ENCODE measurements at regions not wholly inside any gene's neighbourhood (a gene's known extent, or its start where the extent isn't known, plus 50 kb on each side); places are given as distances from the start of the nearest gene placed in this dataset.
"Not testable (repeated sequence)": the region's sequence is repeated elsewhere in the genome, so short reads cannot be mapped to it uniquely, and the experiment has no call there.

DNA sequence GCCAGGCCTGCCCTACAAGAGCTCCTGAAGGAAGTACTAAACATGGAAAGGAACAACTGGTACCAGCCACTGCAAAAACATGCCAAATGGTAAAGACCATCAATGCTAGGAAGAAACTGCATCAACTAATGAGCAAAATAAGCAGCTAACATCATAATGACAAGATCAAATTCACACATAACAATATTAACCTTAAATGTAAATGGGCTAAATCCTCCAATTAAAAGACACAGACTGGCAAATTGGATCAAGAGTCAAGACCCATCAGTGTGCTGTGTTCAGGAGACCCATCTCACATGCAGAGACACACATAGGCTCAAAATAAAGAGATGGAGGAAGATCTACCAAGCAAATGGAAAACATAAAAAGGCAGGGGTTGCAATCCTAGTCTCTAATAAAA, 119.0 kb upstream of the CARMIL1 start:
- DNase-seq (ENCODE audit: low spot score), result not testable (repeated sequence)

DNA sequence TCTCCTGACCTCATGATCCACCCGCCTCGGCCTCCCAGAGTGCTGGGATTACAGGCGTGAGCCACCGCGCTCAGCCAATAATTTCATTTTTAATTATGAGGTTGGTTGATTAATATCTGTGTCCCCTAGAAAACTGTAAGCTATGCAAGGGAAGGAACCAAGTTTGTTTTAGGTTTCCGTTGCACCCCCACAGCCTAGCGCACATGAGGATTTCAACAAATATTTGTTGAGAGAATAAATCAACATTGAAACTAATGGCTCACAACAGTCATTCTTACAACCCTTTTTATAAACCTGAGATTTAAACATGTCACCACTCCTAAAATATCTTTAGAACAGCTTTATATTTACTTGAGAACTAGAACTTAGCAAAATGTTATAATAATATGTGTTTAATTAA, 114.0 kb upstream of the CARMIL1 start:
- DNase-seq (ENCODE audit: low spot score), result no peak

DNA sequence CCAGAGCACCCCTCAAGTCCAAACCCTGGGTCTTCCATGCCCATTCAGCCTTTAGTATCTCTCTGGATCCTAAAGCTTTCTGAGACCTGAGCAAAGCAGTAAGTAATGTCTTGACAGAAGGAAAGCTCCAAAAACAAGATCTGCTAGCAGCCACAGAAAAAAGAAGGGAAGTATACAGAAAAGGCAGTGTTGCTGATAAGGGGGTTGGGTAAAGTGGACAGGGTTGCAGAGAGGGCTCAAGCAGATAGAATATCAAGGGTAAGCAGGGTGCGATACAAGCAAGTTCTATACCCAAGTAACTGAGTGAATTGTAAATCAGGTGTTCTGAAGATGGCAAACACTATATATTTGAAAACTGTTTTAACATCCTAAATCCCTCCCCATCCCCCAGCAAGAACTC, 113.4 kb upstream of the CARMIL1 start:
- no peak for DNase-seq (ENCODE audit: low spot score)

DNA sequence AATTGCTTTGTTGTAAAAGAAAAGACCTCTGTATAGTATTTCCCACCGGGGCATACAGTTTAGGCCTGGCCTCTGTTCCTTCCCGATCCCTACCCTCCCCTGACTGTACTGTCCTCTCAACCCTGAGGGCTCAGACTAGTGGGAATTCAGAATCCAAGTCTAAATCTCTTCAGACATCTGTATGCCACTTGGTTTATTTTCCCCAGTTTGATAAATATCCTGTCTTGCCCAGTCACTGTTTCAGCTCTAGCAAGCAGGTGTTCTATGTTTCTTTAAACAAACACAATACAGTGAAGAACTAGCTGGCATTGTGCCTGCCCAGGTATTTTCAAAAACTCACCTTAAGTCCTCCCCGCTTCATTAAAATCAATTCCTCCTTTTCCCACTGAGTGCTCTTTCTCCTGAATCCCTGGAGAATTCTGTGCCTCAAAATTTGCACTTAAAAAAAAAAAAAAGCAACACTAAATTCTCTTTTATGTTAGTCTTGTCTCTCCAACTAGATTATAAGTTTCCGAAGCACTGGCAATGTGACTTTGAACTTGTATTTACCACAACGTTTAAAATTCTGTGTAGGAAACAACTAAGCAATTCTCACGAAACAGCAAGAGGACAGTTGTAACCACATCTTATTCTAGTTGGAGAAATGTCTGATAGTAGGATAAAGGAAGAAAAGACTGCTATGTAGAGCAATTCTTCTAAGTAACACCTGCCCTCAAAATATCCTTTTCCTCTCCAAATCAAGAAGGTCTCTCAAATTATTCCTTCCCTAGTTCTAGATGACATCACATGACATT, 112.0 kb upstream of the CARMIL1 start:
- no peak for DNase-seq (ENCODE audit: low spot score)

DNA sequence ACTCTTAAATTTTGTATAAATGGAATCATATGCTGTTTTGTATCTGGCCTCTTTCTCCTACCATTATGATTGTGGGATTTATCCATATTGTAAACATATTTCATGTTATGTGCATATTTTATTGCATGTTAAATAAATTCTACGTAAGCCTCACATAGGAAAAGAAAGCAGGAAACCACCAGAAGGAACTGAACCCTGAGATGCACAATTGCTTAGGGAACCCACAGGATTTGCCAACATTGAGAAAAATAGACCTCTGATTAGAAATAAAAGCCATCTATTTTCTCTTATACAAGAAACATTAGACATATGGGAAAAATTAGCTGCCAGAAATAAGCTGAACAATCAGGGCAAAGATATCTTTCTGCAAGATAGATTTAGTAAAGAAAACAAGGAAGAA, 111.2 kb upstream of the CARMIL1 start:
- DNase-seq (ENCODE audit: low spot score), result no peak

DNA sequence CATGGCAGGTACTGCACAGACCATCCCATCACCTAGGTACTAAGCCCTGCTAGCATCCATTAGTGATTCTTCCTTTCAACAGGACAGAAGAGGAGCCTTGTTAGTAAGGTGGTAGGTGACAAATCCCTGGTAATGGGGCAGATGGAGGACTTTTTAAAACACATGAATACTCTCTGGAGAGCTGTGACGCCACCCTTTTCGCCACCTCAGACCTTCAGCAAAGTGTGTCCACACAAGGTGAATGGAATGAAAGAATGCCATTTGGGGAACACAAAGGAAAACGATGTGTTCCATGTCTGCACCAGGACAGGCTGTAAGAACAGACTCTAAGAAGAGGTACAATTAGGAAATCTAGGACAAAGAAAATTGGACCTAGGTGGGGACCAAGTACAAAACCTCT, 110.5 kb upstream of the CARMIL1 start:
- DNase-seq (ENCODE audit: low spot score), result no peak

DNA sequence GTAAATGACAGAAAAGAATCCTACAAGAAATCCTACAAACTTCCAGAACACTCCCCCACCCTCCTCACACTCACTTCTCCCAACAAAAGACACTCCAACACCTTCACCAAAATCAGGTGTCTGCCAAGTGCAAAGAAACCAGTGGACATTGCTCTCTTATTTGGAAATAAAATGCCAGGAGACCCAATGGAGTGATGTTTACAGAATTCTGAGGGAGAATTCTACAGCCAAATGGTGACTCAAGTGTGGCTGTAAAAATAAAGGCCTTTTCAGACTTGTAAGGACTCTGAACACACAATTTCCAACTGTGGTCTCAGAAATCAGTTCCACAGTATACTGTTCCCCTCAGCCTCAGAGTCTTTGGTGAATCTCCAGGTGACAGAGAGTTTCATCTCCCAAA, 109.6 kb upstream of the CARMIL1 start:
- DNase-seq (ENCODE audit: low spot score), result no peak

DNA sequence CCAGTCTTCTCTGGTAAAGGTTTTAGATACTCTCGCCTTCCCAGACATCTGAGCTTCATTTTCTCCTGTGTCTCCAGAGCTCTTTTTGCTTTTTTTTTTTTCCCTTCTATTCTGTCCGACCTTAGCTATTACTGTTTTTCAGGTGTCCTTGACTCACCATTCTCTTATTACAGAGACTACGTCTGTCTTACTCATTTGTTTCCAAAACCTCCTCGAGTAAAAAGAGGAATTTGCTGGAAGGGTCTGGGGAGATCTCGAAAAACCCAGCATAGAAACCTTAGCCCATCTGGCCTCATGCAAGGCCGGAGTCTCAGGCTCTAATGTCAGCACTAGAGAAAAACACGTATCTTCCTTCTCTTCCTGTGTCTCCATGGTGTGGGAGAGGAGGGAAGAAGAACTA, 109.2 kb upstream of the CARMIL1 start:
- DNase-seq (ENCODE audit: low spot score), result no peak

DNA sequence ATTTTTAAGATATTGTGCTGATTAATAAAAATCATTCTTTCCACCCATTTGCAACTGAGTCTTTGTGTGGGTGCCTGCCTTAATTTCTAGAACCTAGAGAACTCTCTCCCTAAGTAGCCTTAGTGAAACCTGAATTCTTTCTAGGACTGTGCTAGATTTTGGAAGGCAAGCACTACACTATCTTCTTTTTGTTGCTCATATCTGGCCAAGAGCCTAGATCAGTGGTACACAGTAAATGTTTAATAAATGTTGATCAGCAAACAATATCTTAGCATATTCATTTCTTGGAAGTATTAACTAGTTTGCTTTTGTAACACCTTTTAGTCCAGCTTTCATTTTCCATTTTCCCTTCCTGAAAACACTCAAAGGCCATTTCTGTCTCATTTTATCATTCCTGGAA, 108.5 kb upstream of the CARMIL1 start:
- DNase-seq (ENCODE audit: low spot score), result no peak

DNA sequence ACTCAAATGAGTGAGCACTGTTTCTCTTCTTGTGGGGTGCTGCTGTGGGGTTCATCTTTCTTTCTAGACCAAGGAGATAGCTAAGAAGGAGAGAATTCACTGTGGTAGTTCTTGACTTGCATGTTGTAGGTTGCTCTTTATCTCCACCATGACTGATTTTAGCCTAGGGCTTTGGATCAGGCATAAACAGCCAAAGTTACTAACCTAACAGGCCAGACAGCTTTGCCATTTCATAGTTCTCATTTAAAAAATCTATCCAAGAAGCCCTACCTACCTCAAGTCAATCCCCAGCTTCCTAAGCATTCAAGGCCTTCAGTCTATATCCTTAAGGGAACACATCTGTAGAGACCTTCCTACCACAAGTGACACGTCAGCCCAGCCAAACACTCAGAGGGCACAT, 107.9 kb upstream of the CARMIL1 start:
- no peak for DNase-seq (ENCODE audit: low spot score)

DNA sequence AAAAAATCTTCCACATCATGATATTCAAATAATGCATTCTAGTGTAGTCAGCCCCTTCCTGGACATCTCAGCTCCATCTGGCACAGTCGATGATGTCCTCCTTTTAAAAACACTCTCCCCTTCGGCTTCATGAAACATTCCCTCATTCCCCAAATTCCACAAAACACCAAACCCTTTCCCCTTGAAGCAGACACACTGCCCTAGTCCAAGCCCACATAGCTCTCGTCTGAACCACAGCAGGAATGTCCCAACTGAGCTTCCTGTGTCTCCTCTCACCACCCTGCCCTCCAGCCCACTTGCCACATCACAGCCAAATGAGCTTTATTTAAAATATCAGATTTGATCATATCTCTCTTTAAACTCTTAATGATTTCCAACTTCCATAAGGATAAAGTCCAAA, 106.4 kb upstream of the CARMIL1 start:
- DNase-seq (ENCODE audit: low spot score), result no peak

DNA sequence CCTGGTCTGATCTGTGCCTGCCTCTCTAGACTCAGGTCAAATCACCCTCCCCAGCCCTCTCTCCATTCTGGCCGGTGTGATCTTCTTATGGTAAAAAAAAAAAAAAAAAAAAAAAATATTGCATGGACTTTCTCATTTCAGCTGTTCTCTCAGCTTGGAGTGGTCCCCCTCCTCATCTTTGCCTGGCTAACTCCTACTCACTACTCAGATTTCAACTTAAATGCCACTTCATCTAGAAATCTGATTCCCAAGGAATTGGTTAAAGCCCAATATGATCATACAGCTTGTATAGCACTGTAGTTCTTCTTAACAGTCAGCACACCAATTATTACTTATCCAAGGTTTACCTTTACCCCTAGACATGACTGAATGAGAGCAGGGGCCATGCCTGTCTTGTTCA, 105.9 kb upstream of the CARMIL1 start:
- DNase-seq (ENCODE audit: low spot score), result no peak

DNA sequence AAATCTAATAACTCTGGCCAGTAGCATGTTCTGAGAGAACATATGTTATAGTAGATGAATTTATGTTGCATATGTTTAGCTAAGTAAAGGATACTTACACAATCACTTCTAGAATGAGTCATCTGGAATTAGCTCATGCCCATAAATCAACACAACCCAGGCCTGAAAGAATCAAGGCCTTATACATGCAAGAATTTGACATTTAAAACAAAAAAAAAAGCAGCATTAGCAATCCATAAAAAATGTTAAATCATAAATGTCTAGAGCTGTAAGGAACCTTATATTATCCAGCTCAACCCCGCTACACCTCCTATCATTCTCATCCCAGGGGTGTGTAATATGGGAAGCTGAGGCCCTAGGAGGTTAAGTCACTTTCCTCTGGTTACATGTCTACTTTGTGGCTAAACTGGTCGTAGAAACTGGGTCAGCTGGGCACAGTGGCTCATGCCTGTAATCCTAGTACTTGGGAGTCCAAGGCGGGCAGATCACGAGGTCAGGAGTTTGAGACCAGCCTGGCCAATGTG, 105.2 kb upstream of the CARMIL1 start:
- DNase-seq (ENCODE audit: low spot score), result no peak

DNA sequence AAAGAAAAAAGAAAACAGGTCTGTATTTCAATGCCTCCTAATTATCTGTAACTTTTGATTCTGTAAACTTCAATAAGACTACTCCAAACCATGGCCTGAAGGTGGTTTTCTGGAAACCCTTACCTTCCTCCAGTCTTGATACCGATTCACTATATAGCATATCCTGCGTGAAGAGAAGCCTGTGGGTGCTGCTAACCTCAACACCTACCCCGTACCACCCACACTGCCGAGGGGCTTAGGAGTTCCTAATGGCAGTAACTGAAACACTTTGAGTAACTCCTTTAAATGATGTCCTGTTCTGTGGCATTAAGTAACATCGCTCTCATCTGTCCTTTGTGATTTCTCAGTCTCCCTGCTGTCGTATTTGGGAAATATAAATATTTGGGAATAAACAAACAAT, 104.5 kb upstream of the CARMIL1 start:
- DNase-seq (ENCODE audit: low spot score), result no peak

DNA sequence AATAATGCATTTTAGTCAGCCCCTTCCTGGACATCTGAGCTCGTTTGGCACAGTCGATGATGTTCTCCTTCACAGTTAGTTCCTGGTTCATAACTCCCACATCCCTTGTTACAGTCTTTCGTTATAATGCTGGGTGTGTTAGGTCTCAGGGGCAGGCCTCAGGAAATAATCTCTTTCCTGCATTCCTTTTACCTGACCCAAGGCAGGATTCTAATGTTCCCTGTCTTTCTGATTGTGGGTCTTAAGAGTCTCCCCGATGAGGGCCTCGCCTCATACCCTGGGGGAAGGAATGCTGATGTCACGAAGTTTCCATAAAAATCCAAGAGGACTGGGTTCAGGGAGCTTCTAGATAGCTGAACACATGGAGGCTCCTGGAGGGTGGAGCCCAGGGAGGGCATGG, 104.0 kb upstream of the CARMIL1 start:
- no peak for DNase-seq (ENCODE audit: low spot score)

DNA sequence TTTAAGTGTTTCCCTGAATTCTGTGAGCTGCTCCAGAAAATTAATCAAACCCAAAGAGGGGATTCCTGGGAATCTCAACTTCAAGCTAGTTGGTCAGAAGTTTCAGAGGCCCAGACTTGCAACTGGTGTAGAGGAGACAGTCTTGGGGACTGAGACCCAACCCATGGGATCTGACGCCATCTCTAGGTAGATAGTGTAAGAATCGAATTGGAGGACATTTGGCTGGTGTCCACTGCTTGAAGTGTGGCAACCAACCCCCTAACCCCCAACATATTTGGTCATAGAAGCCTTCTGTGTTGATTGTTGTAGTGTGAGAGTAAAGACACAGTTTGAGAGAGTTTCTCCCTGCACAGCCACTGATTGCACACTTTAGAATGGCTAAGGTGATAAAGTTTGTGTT, 103.5 kb upstream of the CARMIL1 start:
- DNase-seq (ENCODE audit: low spot score), result no peak

DNA sequence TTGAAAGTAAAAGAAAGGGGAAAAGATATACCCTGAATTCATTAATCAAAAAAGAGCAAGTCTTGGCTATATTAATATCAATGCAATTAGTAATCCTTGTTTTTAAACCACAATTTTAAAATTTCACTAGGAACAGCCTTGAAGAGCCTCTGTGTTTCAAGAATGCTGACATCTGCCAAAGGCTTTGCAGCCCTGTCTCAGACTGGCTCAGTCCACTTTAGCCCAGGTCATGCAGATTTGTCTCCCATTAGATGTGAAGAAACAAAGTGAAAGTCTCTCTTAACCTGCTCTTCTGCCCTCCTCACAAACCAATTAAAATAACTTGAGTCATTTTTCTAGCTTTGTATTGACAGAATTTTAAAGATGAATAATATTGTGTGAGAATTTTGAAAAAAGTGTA, 102.7 kb upstream of the CARMIL1 start:
- no peak for DNase-seq (ENCODE audit: low spot score)

DNA sequence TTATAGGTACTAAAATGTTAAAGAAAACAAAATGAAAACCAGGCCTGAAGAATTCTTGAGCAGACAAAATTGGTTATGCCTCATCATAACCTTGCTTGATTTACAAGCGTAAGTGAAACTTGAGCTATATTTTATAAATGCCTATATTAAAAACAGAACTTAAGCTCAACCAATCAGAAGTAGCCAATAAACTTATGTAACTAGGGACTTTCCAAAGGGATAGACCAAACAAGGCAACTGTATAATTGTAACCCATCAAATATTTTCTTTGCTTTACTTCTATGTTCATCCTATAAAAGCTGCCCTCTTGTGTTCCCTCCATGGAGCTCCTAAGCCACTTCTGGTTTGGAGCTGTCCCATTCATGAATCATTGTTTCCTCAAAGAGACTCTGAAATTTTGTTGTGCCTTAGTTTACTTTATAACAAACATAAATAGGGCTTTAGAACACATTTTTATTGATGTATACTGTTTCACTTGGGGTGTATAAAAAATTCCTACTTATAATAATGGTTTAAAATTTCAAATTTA, 101.6 kb upstream of the CARMIL1 start:
- DNase-seq (ENCODE audit: low spot score), result no peak

DNA sequence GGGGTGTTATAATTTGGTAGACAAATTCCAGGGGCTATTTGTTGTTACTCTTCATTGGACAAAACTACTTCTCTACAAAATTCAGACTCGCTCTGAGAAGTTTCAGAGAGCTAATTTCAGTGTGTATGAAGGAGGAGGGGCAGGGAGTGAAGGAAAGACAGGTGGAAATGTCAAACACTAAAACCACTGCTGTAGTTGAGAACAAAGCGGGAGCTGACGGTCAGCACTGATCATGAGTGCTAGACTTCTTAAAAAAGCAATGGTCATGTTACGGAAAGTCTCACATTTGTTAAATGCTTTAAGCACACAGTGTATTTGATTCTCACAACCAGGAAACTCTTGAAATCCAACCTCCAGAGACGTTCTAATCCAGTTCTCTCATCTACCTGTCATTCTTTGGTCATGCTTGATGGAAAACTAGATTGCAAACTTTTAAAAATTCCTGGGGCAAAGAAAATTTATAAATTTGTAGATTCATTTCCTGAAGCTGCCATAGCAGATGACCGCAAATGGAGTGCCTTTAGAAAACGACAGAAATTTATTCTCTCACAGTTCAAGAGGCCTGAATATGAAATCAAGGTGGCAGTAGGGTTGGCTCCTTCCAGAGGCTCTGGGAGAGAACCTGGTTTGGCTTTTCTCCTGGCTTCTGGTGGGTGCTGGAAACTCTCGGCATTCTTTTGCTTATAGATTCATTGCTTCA, 100.7 kb upstream of the CARMIL1 start:
- no peak for DNase-seq (ENCODE audit: low spot score)

DNA sequence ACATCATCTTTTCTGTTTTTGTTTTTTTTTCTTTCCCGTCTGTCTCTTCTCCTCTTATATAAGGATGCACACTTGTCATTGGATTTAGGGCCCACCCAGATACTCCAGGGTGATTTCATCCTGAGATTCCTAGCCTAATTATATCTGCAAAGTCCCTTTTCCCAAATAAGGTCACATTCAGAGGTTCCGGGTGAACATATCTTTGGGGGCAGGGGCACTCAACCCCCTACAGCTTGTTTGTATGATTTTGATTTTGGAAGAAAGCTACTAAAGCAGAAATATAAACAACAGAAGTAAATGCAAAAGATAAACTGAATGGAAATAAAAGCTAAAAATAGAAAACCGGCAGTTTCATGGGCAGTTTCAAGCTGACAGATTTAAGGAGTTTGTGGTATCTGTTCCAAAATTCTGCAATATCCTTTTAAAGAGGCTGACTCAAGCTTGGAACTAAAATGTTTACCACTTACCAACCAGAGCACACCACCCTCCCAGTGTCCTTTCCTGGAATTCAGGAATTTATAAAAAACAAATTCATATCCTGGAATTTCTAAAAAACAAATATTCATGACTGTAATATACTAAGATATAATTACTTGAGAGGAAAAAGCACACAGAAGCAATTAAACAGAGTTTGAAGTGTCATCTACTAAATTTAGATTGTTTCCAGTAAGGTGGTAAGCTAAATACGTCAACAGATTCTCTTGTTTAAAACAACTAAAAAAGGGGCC, 100.0 kb upstream of the CARMIL1 start:
- DNase-seq (ENCODE audit: low spot score), result no peak

DNA sequence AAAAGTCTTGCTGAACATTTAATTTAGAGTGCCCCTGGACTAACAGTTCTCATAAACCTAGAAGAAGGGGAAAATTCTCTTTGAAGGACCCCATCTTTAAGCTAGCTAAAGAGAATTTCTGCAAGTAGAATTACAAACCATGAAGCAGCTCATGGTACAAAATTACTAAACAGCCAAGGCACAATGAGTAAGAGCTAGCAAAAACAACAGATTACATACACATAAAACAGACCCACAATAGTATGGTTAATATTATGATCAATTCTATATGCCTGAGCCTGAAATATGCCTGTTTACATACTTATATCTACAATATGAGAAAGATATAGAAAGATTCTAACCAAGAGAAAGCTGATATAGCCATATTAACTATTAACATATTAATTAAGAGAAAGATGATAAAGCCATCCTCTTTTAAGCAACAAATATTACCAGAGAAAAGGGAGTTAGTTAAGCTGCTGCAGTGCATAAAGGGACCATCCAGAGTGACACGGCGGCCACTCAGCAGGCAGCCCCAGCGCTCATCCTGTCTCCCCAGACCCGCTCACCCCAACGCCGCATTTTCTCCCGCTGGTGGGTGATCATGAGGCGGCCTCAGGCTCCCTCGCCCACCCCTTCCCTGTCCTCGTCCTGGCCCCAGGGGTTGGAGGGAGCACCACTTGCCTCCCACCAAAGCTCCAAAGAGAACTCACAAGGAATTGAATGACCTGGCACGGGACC, 98.4 kb upstream of the CARMIL1 start:
- no peak for DNase-seq (ENCODE audit: low spot score)

DNA sequence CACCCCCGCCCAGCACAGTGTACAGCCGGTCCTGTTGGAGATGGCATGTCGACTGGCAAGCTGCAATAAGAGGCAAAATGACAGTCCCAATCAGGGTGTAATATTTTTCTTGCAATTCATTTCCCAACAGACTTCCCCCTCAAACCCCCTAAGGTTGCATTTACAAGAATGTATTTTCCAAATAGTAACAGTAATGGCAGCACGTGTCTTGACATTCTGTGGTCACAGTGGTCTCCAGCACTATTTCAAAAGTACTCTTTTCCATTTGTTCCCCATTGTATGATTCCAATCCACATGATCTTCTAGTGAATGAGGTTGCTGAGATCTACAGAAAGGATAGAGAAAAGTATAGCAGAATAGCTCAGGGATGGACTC, 97.8 kb upstream of the CARMIL1 start:
- no peak for DNase-seq (ENCODE audit: low spot score)

Data from globus pallidus (tissue), 1 donor.